ENCODE measurements at regions not wholly inside any gene's neighbourhood (a gene's known extent, or its start where the extent isn't known, plus 50 kb on each side); places are given as distances from the start of the nearest gene placed in this dataset.

- TF ChIP-seq CTCF (IDR thresholded peaks at IDR 0.05; ENCODE audit: insufficient read depth, low read length, poor library complexity, severe bottlenecking) (no peak), EZH2phosphoT487 (conservative IDR thresholded peaks at IDR 0.05; ENCODE audit: low read length) (no peak)
Measured at GRCh38 chr3:22582266-22582665, 620.9 kb upstream of the UBE2E2 start.
